MM.1S (cell line): ENCODE measurements at regions not wholly inside any gene's neighbourhood (a gene's known extent, or its start where the extent isn't known, plus 50 kb on each side); places are given as distances from the start of the nearest gene placed in this dataset.

ENCODE experiments used
- DNase-seq: peaks from one replicate; pipeline ENCODE4 v3.0.0-alpha.2; 2015
- H2AFZ ChIP-seq: fragments of 300-600 bp; sonication (generic); 2 replicates; pipeline ENCODE4 v1.6.0; 2016; ENCODE audit warnings: antibody characterized with exemption, low read length
- H3F3A ChIP-seq: fragments of 300-600 bp; sonication (generic); 2 replicates; pipeline ENCODE4 v1.6.1; 2016; ENCODE audit warnings: mild to moderate bottlenecking, antibody characterized with exemption, low read length, moderate library complexity, mixed read lengths; ENCODE audit not compliant: insufficient read depth
- H3K27ac ChIP-seq: fragments of 300-600 bp; sonication (generic); 2 replicates; pipeline ENCODE4 v1.5.1; 2016; ENCODE audit warnings: mild to moderate bottlenecking, low read length
- H3K27me3 ChIP-seq: fragments of 300-600 bp; sonication (generic); replicated peaks from 2 replicates; pipeline ENCODE4 v1.6.0; 2016; ENCODE audit warnings: low read length; ENCODE audit not compliant: insufficient read depth
- H3K36me3 ChIP-seq: fragments of 300-600 bp; sonication (generic); replicated peaks from 2 replicates; pipeline ENCODE4 v1.6.1; 2016; ENCODE audit warnings: mild to moderate bottlenecking, low read length, mixed read lengths; ENCODE audit not compliant: insufficient read depth
- H3K4me1 ChIP-seq: fragments of 300-600 bp; sonication (generic); 2 replicates; pipeline ENCODE4 v1.6.1; 2016; ENCODE audit warnings: low read length, mixed read lengths
- H3K4me2 ChIP-seq: fragments of 300-600 bp; sonication (generic); 2 replicates; pipeline ENCODE4 v1.6.0; 2016; ENCODE audit warnings: low read depth, low read length
- H3K4me3 ChIP-seq: fragments of 300-600 bp; sonication (generic); 2 replicates; pipeline ENCODE4 v1.5.1; 2016; ENCODE audit warnings: low read length, mixed read lengths
- H3K79me2 ChIP-seq: fragments of 300-600 bp; sonication (generic); 2 replicates; pipeline ENCODE4 v1.6.1; 2016; ENCODE audit warnings: mixed run types, low read length, mixed read lengths
- H3K9ac ChIP-seq: fragments of 300-600 bp; sonication (generic); 2 replicates; pipeline ENCODE4 v1.6.1; 2016; ENCODE audit warnings: low read length, mixed read lengths
- H3K9me2 ChIP-seq: fragments of 300-600 bp; sonication (generic); replicated peaks from 2 replicates; pipeline ENCODE4 v1.6.1; 2016; ENCODE audit warnings: mild to moderate bottlenecking, low read length, mixed read lengths; ENCODE audit not compliant: insufficient read depth
- H3K9me3 ChIP-seq: fragments of 300-600 bp; sonication (generic); replicated peaks from 2 replicates; pipeline ENCODE4 v1.6.1; 2016; ENCODE audit warnings: mild to moderate bottlenecking, low read length, mixed read lengths; ENCODE audit not compliant: insufficient read depth
- H4K20me1 ChIP-seq: fragments of 300-600 bp; sonication (generic); 2 replicates; pipeline ENCODE4 v1.6.1; 2016; ENCODE audit warnings: mild to moderate bottlenecking, low read length, moderate library complexity, mixed read lengths; ENCODE audit not compliant: insufficient read depth
- EZH2 ChIP-seq: fragments of 300-600 bp; sonication (generic); optimal IDR thresholded peaks from 2 replicates; pipeline ENCODE3; 2017; ENCODE audit warnings: low read depth, mild to moderate bottlenecking, antibody characterized with exemption, low read length, mixed read lengths
- EZH2phosphoT487 ChIP-seq: fragments of 300-600 bp; sonication (generic); IDR thresholded peaks from 2 replicates; pipeline ENCODE4 v1.6.1; 2018; ENCODE audit warnings: antibody characterized with exemption, low read length
- TF ChIP-seq, protein P1 (sequence below): fragments of 300-600 bp; sonication (generic); IDR thresholded peaks from 2 replicates; pipeline ENCODE4 v1.5.1; 2016; ENCODE audit warnings: antibody characterized with exemption, low read length, mixed read lengths

DNA sequence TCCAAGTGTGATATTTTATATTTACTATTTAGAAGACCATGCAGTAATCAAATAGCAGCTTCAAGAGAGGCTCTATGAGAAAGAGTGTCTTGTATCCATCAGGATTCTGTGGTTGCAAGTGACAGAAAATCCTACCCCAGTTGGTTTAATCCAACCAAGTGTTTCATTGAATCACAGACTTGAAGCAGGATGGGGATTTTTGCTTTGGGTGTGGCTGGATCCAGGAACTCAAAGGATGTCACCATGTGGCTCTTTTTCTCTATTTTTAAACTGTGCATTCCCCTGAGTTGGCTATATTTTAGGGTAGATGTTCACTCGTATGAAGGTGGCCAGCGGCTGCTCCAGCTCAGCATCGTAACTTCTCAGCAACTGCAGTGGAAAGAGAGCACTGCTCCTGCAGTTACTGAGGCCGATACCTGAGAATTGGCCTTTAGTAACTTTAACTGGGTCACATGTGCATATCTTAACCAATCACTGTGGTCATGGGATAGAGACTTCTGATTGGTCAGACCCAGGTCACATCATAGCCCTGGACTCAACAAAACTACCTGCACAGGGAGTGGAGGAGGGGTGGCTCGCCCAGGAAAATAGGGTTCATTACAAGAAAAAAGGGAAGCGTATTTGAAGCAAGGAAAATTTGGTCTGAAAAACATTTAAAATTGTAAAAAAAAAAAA is 396.1 kb upstream of the SULF2 start:
- no peaks in the 10 kb centered on the region for H3K27me3 ChIP-seq
- no peaks in the 10 kb centered on the region for H3K4me1 ChIP-seq
- H4K20me1 ChIP-seq, result no peaks in the 10 kb centered on the region
- no peaks in the 10 kb centered on the region for H3F3A ChIP-seq
- no peak for DNase-seq
- TF ChIP-seq EZH2phosphoT487 (no peak), EZH2 (no peak)
- TF ChIP-seq, protein P1, sequence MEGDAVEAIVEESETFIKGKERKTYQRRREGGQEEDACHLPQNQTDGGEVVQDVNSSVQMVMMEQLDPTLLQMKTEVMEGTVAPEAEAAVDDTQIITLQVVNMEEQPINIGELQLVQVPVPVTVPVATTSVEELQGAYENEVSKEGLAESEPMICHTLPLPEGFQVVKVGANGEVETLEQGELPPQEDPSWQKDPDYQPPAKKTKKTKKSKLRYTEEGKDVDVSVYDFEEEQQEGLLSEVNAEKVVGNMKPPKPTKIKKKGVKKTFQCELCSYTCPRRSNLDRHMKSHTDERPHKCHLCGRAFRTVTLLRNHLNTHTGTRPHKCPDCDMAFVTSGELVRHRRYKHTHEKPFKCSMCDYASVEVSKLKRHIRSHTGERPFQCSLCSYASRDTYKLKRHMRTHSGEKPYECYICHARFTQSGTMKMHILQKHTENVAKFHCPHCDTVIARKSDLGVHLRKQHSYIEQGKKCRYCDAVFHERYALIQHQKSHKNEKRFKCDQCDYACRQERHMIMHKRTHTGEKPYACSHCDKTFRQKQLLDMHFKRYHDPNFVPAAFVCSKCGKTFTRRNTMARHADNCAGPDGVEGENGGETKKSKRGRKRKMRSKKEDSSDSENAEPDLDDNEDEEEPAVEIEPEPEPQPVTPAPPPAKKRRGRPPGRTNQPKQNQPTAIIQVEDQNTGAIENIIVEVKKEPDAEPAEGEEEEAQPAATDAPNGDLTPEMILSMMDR, result no peak
- H3K27ac ChIP-seq, result no peak overlapping the region
- H3K9me2 ChIP-seq, result no peaks in the 10 kb centered on the region
- no peaks in the 10 kb centered on the region for H3K9me3 ChIP-seq
- H3K4me2 ChIP-seq, result no peak overlapping the region
- H3K36me3 ChIP-seq, result no peaks in the 10 kb centered on the region
- no peak overlapping the region for H3K4me3 ChIP-seq
- no peak overlapping the region for H2AFZ ChIP-seq
- no peak overlapping the region for H3K9ac ChIP-seq
- H3K79me2 ChIP-seq, result no peaks in the 10 kb centered on the region

DNA sequence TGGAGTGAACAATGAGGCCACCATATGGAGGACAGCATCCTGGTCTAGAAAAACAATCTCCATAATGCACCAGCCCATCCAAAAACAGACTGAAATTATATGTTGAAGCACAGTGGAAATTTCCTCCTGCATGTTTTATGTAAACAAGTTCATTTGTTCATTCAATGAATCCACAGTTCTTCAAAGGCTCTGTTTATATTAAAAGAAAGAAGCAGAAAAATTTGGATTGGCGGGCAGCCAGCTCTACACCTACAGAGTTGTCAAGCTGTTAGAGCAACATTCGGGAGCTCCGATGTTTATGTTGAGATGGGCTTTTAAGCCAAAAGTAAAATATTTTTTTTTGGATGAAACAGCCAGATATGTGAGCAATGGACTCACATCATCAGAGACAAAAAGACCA is 395.3 kb upstream of the SULF2 start:
- Histone ChIP-seq H3K79me2 (no peaks in the 10 kb centered on the region), H3K4me3 (no peak overlapping the region), H3K9me3 (no peaks in the 10 kb centered on the region), H3K4me2 (no peak overlapping the region), H3F3A (no peaks in the 10 kb centered on the region), H3K27ac (no peak overlapping the region), H4K20me1 (no peaks in the 10 kb centered on the region), H3K27me3 (no peaks in the 10 kb centered on the region), H3K9me2 (no peaks in the 10 kb centered on the region), H3K4me1 (no peaks in the 10 kb centered on the region), H2AFZ (no peak overlapping the region), H3K9ac (no peak overlapping the region), H3K36me3 (no peaks in the 10 kb centered on the region)
- TF ChIP-seq, protein P1, result no peak
- no peak for TF ChIP-seq EZH2phosphoT487
- no peak for DNase-seq

DNA sequence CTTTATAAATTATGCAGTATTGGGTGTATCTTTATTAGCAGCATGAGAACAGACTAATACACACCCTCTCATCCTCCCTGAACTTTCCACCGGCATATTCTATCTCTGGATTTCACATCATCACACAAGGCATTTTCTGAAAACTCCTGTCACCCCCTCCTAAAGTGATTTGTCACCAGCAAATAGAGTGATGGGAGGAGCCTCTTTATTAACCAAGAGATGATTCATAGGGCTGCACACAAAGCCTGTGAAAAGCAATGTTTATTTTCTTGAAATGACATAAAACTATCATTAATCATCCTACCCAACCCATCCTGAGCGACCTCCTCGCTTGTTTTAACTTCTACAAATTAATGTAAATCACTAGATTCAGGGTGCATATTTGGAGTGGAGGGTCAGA is 394.7 kb upstream of the SULF2 start:
- H3K9me3 ChIP-seq, result no peaks in the 10 kb centered on the region
- H3F3A ChIP-seq, result no peaks in the 10 kb centered on the region
- TF ChIP-seq EZH2phosphoT487 (no peak), EZH2 (no peak)
- TF ChIP-seq, protein P1, result no peak
- no peaks in the 10 kb centered on the region for H3K4me1 ChIP-seq
- no peak overlapping the region for H2AFZ ChIP-seq
- DNase-seq, result no peak
- no peak overlapping the region for H3K4me3 ChIP-seq
- no peaks in the 10 kb centered on the region for H4K20me1 ChIP-seq
- no peaks in the 10 kb centered on the region for H3K36me3 ChIP-seq
- H3K27ac ChIP-seq, result no peak overlapping the region
- no peaks in the 10 kb centered on the region for H3K9me2 ChIP-seq
- H3K79me2 ChIP-seq, result no peaks in the 10 kb centered on the region
- H3K9ac ChIP-seq, result no peak overlapping the region
- no peak overlapping the region for H3K4me2 ChIP-seq
- H3K27me3 ChIP-seq, result no peaks in the 10 kb centered on the region
